ENCODE measurements at regions not wholly inside any gene's neighbourhood (a gene's known extent, or its start where the extent isn't known, plus 50 kb on each side); places are given as distances from the start of the nearest gene placed in this dataset.
A peak's percentile ranks its signal among the peaks of the same experiment; 100 is the strongest.

- H3K9me3 ChIP-seq (replicated peaks; ENCODE audit: control insufficient read depth, insufficient read depth, low read length) = no peaks in the 10 kb centered on the region
- H3K4me1 ChIP-seq (ENCODE audit: control insufficient read depth, extremely low read depth, insufficient read depth, low read length) = peaks cover 47% of the 10 kb centered on the region
- H2AFZ ChIP-seq (ENCODE audit: low read depth, low read length) = no peak overlapping the region
- no peaks in the 10 kb centered on the region for H3K27me3 ChIP-seq (ENCODE audit: control insufficient read depth in 2 of 2, insufficient read depth in 2 of 2, low read length in 2 of 2)
- intact Hi-C loops (cut with micrococcal nuclease) (loop anchor here (2.0 to 5.0 kb wide), 2 partner anchors 434 to 964 kb away; partner anchors contain the start of gene FZD8), dilution Hi-C loops (cut with MboI; ENCODE audit: extremely low pct_ligation_motif_present, low sequenced_read_pairs) (no loop called here)
- H3K4me2 ChIP-seq (ENCODE audit: insufficient read depth, low read length) = peak overlapping the region; percentile 66
- no peaks in the 10 kb centered on the region for H3K9me1 ChIP-seq (replicated peaks; ENCODE audit: control insufficient read depth, extremely low read depth, insufficient read depth, low read length)
- H3K36me3 ChIP-seq (ENCODE audit: control insufficient read depth in 2 of 2, extremely low read depth in 1 of 2, insufficient read depth in 2 of 2, low read length in 2 of 2) = no peaks in the 10 kb centered on the region
- no peaks in the 10 kb centered on the region for H3K79me2 ChIP-seq (ENCODE audit: control insufficient read depth, insufficient read depth, low read length)
- H4K20me1 ChIP-seq (replicated peaks; ENCODE audit: control insufficient read depth, extremely low read depth, insufficient read depth, low read length) = no peaks in the 10 kb centered on the region
- FAIRE-seq = peak; percentile 47
- BruUV-seq (replicated peaks) = no TSS peak
- ChIA-PET POLR2A (no interaction called here), CTCF (no interaction called here)
- H3K4me3 ChIP-seq (replicated peaks in 1 of 3; ENCODE audit: insufficient read depth in 1 of 3, low read depth in 1 of 3, low read length in 3 of 3) = no peak overlapping the region
- TF ChIP-seq MYC (IDR thresholded peaks at IDR 0.05; ENCODE audit: low read depth, low read length) (no peak), JUN (IDR thresholded peaks at IDR 0.05; ENCODE audit: borderline replicate concordance, insufficient read depth, insufficient read length, low read depth) (peak; percentile 11), GATA2 (IDR thresholded peaks at IDR 0.05; ENCODE audit: insufficient read depth, insufficient read length, low read depth, low read length) (peak; percentile 76), FOS (IDR thresholded peaks at IDR 0.05; ENCODE audit: borderline replicate concordance, insufficient read depth, low read length) (peak; percentile 73)
- peak overlapping the region; percentile 28 for H3K27ac ChIP-seq (ENCODE audit: insufficient read depth, low read depth, low read length)
- H3K9ac ChIP-seq (replicated peaks; ENCODE audit: extremely low read depth, insufficient read depth, low read length) = no peak overlapping the region
- DNase-seq (ENCODE audit: low read depth, low spot score) = peak; percentile 78
Measured at GRCh38 chr10:36606234-36606839, 519.1 kb upstream of the ANKRD30A start.

GRCh38 chr10:36604316-36604715 lies 521.1 kb upstream of the ANKRD30A start:
- no peak overlapping the region for H3K4me2 ChIP-seq (ENCODE audit: insufficient read depth, low read length)
- BruUV-seq (replicated peaks) = no TSS peak
- H3K27me3 ChIP-seq (ENCODE audit: control insufficient read depth in 2 of 2, insufficient read depth in 2 of 2, low read length in 2 of 2) = no peaks in the 10 kb centered on the region
- no peak overlapping the region for H3K9ac ChIP-seq (replicated peaks; ENCODE audit: extremely low read depth, insufficient read depth, low read length)
- H3K27ac ChIP-seq (ENCODE audit: insufficient read depth, low read depth, low read length) = no peak overlapping the region
- ChIA-PET POLR2A (no interaction called here), CTCF (no interaction called here)
- TF ChIP-seq CTCF (IDR thresholded peaks at IDR 0.05; ENCODE audit: extremely low read depth in 1 of 2, insufficient read depth in 1 of 2, low read depth in 1 of 2, low read length in 2 of 2) (no peak), POLR2AphosphoS5 (IDR thresholded peaks at IDR 0.05; ENCODE audit: insufficient read depth, low read depth, low read length) (no peak), MAX (IDR thresholded peaks at IDR 0.05; ENCODE audit: insufficient read depth, insufficient read length) (no peak), POLR2A (IDR thresholded peaks at IDR 0.05; ENCODE audit: low read depth, low read length) (no peak), MYC (IDR thresholded peaks at IDR 0.05; ENCODE audit: low read depth, low read length) (no peak), FOS (IDR thresholded peaks at IDR 0.05; ENCODE audit: borderline replicate concordance, insufficient read depth, low read length) (no peak), GATA2 (IDR thresholded peaks at IDR 0.05; ENCODE audit: insufficient read depth, insufficient read length, low read depth, low read length) (no peak), JUN (IDR thresholded peaks at IDR 0.05; ENCODE audit: borderline replicate concordance, insufficient read depth, insufficient read length, low read depth) (no peak)
- H2AFZ ChIP-seq (ENCODE audit: low read depth, low read length) = no peak overlapping the region
- intact Hi-C loops (cut with micrococcal nuclease) (no loop called here), dilution Hi-C loops (cut with MboI; ENCODE audit: extremely low pct_ligation_motif_present, low sequenced_read_pairs) (no loop called here)
- H3K79me2 ChIP-seq (ENCODE audit: control insufficient read depth, insufficient read depth, low read length) = no peaks in the 10 kb centered on the region
- no peak overlapping the region for H3K4me3 ChIP-seq (replicated peaks in 1 of 3; ENCODE audit: insufficient read depth in 1 of 3, low read depth in 1 of 3, low read length in 3 of 3)
- H4K20me1 ChIP-seq (replicated peaks; ENCODE audit: control insufficient read depth, extremely low read depth, insufficient read depth, low read length) = no peaks in the 10 kb centered on the region
- H3K36me3 ChIP-seq (ENCODE audit: control insufficient read depth in 2 of 2, extremely low read depth in 1 of 2, insufficient read depth in 2 of 2, low read length in 2 of 2) = no peaks in the 10 kb centered on the region
- H3K9me1 ChIP-seq (replicated peaks; ENCODE audit: control insufficient read depth, extremely low read depth, insufficient read depth, low read length) = no peaks in the 10 kb centered on the region
- DNase-seq (ENCODE audit: low read depth, low spot score) (no peak), FAIRE-seq (no peak)
- peaks cover 47% of the 10 kb centered on the region for H3K4me1 ChIP-seq (ENCODE audit: control insufficient read depth, extremely low read depth, insufficient read depth, low read length)
- H3K9me3 ChIP-seq (replicated peaks; ENCODE audit: control insufficient read depth, insufficient read depth, low read length) = no peaks in the 10 kb centered on the region

Measured in endothelial cell of umbilical vein (primary cell).